Neural progenitor cell (in vitro differentiated cells): ENCODE measurements at regions not wholly inside any gene's neighbourhood (a gene's known extent, or its start where the extent isn't known, plus 50 kb on each side); places are given as distances from the start of the nearest gene placed in this dataset.

Source experiments
- DNase-seq: peaks from one replicate; pipeline ENCODE4 v3.0.0-alpha.2; 2016; ENCODE audit warnings: low spot score
- H2AFZ ChIP-seq: fragments of 200-600 bp; sonication (generic); replicated peaks from 2 replicates; pipeline ENCODE4 v1.6.1; 2016; ENCODE audit warnings: antibody characterized with exemption
- H3F3A ChIP-seq: fragments of 200-600 bp; sonication (generic); 2 replicates; pipeline ENCODE4 v1.6.1; 2016; ENCODE audit warnings: antibody characterized with exemption, low read depth
- H3K27ac ChIP-seq: fragments of 200-600 bp; sonication (generic); 2 replicates; pipeline ENCODE4 v1.5.1; 2016; ENCODE audit warnings: mild to moderate bottlenecking
- H3K27me3 ChIP-seq: fragments of 200-600 bp; sonication (generic); 2 replicates; pipeline ENCODE4 v1.6.1; 2016; ENCODE audit warnings: mild to moderate bottlenecking, moderate library complexity
- H3K36me3 ChIP-seq: fragments of 200-600 bp; sonication (generic); 2 replicates; pipeline ENCODE4 v1.5.1; 2016
- H3K4me1 ChIP-seq: fragments of 200-600 bp; sonication (generic); 2 replicates; pipeline ENCODE4 v1.6.1; 2016; ENCODE audit warnings: mixed run types
- H3K4me2 ChIP-seq: fragments of 200-600 bp; sonication (generic); 2 replicates; pipeline ENCODE4 v1.6.1; 2016
- H3K4me3 ChIP-seq: fragments of 200-600 bp; sonication (generic); 2 replicates; pipeline ENCODE4 v1.5.1; 2016
- H3K79me2 ChIP-seq: fragments of 200-600 bp; sonication (generic); 2 replicates; pipeline ENCODE4 v1.6.1; 2016; ENCODE audit warnings: low read depth
- H3K9ac ChIP-seq: fragments of 200-600 bp; sonication (generic); 2 replicates; pipeline ENCODE4 v1.6.1; 2016
- H3K9me3 ChIP-seq: fragments of 200-600 bp; sonication (generic); 2 replicates; pipeline ENCODE4 v1.5.1; 2016; ENCODE audit warnings: low read depth
- H4K20me1 ChIP-seq: fragments of 200-600 bp; sonication (generic); 2 replicates; pipeline ENCODE4 v1.6.1; 2016; ENCODE audit warnings: low read depth
- H3K27ac Mint-ChIP-seq: 3 replicates; pipeline ENCODE4 v1.8.0; 2021; ENCODE audit warnings: mixed read lengths
- H3K27me3 Mint-ChIP-seq: 2 replicates; pipeline ENCODE4 v1.8.0; 2022; ENCODE audit warnings: low read depth, mild to moderate bottlenecking, inconsistent platforms, moderate library complexity, mixed read lengths; ENCODE audit not compliant: insufficient read depth
- H3K36me3 Mint-ChIP-seq: 3 replicates; pipeline ENCODE4 v1.8.0; 2021; ENCODE audit warnings: mixed read lengths
- H3K4me1 Mint-ChIP-seq: 3 replicates; pipeline ENCODE4 v1.8.0; 2021; ENCODE audit warnings: mixed read lengths
- H3K4me3 Mint-ChIP-seq: 3 replicates; pipeline ENCODE4 v1.8.0; 2021; ENCODE audit warnings: mild to moderate bottlenecking, moderate library complexity, mixed read lengths
- H3K9me3 Mint-ChIP-seq: 3 replicates; pipeline ENCODE4 v1.8.0; 2020; ENCODE audit warnings: mixed read lengths
- EZH2 ChIP-seq: fragments of 200-600 bp; sonication (generic); IDR thresholded peaks from 2 replicates; pipeline ENCODE4 v1.6.1; 2017; ENCODE audit warnings: antibody characterized with exemption, mild to moderate bottlenecking, moderate library complexity
- EZH2phosphoT487 ChIP-seq: fragments of 200-600 bp; sonication (generic); IDR thresholded peaks from 2 replicates; pipeline ENCODE4 v1.6.1; 2017; ENCODE audit warnings: antibody characterized with exemption
- TF ChIP-seq, protein P1 (sequence below): fragments of 200-600 bp; sonication (generic); IDR thresholded peaks from 2 replicates; pipeline ENCODE4 v1.5.1; 2017; ENCODE audit warnings: antibody characterized with exemption, mild to moderate bottlenecking

DNA sequence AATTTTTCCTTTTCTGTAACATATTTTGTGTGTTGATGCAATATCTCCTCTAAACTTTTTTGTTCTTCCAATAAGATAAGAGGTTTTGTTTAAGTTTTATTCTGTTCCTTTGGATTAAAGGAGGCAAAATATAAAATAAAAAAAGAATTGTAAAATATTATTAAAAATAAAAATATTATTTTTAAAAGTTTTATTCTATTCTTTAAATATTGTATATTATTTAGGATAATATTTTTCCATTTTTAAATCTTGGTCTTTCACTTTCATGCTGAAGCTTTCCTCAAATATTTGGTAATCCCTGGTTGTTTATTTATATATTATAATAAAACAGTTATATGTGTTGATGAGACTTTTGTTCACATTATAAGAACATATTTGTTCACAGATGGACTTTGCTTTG, 187.9 kb upstream of the PDE5A start:
- H3K9me3 Mint-ChIP-seq = peaks cover 8% of the 10 kb centered on the region
- no peaks in the 10 kb centered on the region for H3K36me3 Mint-ChIP-seq
- no peak overlapping the region for H3K27ac Mint-ChIP-seq
- no peaks in the 10 kb centered on the region for H3K27me3 ChIP-seq
- H3K36me3 ChIP-seq = no peaks in the 10 kb centered on the region
- DNase-seq = no peak
- H3K9me3 ChIP-seq = no peaks in the 10 kb centered on the region
- H4K20me1 ChIP-seq = no peaks in the 10 kb centered on the region
- H3F3A ChIP-seq = no peaks in the 10 kb centered on the region
- H3K4me1 Mint-ChIP-seq = no peaks in the 10 kb centered on the region
- H3K4me3 Mint-ChIP-seq = no peak overlapping the region
- no peaks in the 10 kb centered on the region for H3K79me2 ChIP-seq
- H3K27ac ChIP-seq = no peak overlapping the region
- H3K4me3 ChIP-seq = no peak overlapping the region
- H2AFZ ChIP-seq = no peak overlapping the region
- H3K4me2 ChIP-seq = no peak overlapping the region
- H3K9ac ChIP-seq = no peak overlapping the region
- no peak for TF ChIP-seq EZH2phosphoT487
- TF ChIP-seq, protein P1, sequence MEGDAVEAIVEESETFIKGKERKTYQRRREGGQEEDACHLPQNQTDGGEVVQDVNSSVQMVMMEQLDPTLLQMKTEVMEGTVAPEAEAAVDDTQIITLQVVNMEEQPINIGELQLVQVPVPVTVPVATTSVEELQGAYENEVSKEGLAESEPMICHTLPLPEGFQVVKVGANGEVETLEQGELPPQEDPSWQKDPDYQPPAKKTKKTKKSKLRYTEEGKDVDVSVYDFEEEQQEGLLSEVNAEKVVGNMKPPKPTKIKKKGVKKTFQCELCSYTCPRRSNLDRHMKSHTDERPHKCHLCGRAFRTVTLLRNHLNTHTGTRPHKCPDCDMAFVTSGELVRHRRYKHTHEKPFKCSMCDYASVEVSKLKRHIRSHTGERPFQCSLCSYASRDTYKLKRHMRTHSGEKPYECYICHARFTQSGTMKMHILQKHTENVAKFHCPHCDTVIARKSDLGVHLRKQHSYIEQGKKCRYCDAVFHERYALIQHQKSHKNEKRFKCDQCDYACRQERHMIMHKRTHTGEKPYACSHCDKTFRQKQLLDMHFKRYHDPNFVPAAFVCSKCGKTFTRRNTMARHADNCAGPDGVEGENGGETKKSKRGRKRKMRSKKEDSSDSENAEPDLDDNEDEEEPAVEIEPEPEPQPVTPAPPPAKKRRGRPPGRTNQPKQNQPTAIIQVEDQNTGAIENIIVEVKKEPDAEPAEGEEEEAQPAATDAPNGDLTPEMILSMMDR = no peak
- TF ChIP-seq EZH2 = no peak
- peaks cover 3% of the 10 kb centered on the region for H3K27me3 Mint-ChIP-seq
- no peaks in the 10 kb centered on the region for H3K4me1 ChIP-seq

DNA sequence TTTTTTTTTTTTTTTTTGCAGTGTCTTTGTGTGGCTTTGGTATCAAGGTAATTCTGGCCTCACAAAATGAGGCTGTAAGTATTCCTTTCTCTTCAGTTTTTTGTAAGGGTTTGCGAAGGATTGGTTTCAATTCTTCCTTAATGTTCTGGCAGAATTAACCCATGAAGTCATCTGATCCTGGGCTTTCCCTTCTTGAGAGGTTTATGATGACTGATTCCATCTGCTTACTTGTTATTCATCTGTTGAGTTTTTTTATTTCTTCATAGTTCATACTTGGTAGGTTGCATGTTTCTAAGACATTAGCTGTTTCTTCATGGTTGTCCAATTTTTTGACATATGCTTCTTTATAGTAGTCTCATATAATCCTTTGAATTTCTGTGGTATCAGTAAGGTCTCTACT, 181.4 kb upstream of the PDE5A start:
- Mint-ChIP-seq H3K4me1 (no peaks in the 10 kb centered on the region), H3K27me3 (peaks cover 4% of the 10 kb centered on the region), H3K4me3 (no peak overlapping the region), H3K9me3 (peaks cover 8% of the 10 kb centered on the region), H3K36me3 (no peaks in the 10 kb centered on the region), H3K27ac (no peak overlapping the region)
- H3K27ac ChIP-seq = no peak overlapping the region
- H3K9ac ChIP-seq = no peak overlapping the region
- no peaks in the 10 kb centered on the region for H3K36me3 ChIP-seq
- H3K79me2 ChIP-seq = no peaks in the 10 kb centered on the region
- DNase-seq = no peak
- H3K4me3 ChIP-seq = no peak overlapping the region
- no peaks in the 10 kb centered on the region for H3K4me1 ChIP-seq
- no peak overlapping the region for H2AFZ ChIP-seq
- H3K27me3 ChIP-seq = no peaks in the 10 kb centered on the region
- H4K20me1 ChIP-seq = no peaks in the 10 kb centered on the region
- H3F3A ChIP-seq = no peaks in the 10 kb centered on the region
- H3K9me3 ChIP-seq = no peaks in the 10 kb centered on the region
- H3K4me2 ChIP-seq = no peak overlapping the region
- TF ChIP-seq, protein P1 = no peak

DNA sequence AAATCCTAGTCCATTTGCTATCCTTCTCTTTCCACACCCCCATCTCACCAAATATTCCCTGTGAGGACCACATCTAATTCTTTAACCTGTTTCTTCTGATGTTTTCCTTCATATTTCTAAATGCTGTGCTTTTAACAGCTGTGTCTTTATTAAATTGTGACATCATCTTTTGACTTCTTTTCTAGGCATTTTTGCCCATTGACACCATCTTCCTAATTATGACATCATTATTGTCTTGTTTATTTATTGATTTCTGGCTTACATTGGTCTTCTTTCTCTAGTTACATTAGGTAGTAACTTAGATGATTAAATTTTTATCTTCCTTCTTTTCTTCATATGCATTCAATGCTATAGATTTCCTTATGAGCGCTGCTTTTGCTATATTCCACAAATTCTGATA, 175.8 kb upstream of the PDE5A start:
- DNase-seq = no peak
- H3K4me3 ChIP-seq = no peak overlapping the region
- TF ChIP-seq, protein P1 = no peak
- TF ChIP-seq EZH2phosphoT487 (no peak), EZH2 (no peak)

More for the DNA sequence above, 175.8 kb upstream of the PDE5A start:
- Histone ChIP-seq H3K4me1 (no peaks in the 10 kb centered on the region), H3K9ac (no peak overlapping the region), H3K27me3 (no peaks in the 10 kb centered on the region), H3K36me3 (no peaks in the 10 kb centered on the region), H4K20me1 (no peaks in the 10 kb centered on the region), H3K9me3 (no peaks in the 10 kb centered on the region), H3K27ac (no peak overlapping the region), H3F3A (no peaks in the 10 kb centered on the region), H3K79me2 (no peaks in the 10 kb centered on the region), H2AFZ (no peak overlapping the region), H3K4me2 (no peak overlapping the region)
- Mint-ChIP-seq H3K4me3 (no peak overlapping the region), H3K4me1 (no peaks in the 10 kb centered on the region), H3K27ac (no peak overlapping the region), H3K9me3 (no peaks in the 10 kb centered on the region), H3K27me3 (peaks cover 2% of the 10 kb centered on the region), H3K36me3 (no peaks in the 10 kb centered on the region)
